ENCODE measurements at regions not wholly inside any gene's neighbourhood (a gene's known extent, or its start where the extent isn't known, plus 50 kb on each side); places are given as distances from the start of the nearest gene placed in this dataset.

DNA sequence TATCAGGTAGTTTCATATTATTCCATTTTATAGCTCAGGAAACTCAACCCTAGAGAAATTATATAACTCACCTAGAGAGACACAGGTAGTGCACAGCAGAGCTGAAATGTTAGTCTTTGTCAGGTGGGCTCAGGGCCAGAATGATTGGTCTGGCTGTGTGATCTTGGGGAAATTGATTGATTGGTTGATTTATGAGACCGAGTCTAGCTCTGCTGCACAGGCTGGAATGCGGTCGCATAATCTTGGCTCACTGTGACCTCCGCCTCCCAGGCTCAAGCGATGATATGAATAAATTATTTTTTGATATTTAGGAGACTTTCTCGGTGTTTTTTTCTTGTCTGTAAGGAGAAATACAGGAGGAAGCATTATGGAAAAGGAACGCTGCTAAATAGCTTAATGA lies 239.9 kb upstream of the SLC10A2 start:
- DNase-seq, result no peak

DNA sequence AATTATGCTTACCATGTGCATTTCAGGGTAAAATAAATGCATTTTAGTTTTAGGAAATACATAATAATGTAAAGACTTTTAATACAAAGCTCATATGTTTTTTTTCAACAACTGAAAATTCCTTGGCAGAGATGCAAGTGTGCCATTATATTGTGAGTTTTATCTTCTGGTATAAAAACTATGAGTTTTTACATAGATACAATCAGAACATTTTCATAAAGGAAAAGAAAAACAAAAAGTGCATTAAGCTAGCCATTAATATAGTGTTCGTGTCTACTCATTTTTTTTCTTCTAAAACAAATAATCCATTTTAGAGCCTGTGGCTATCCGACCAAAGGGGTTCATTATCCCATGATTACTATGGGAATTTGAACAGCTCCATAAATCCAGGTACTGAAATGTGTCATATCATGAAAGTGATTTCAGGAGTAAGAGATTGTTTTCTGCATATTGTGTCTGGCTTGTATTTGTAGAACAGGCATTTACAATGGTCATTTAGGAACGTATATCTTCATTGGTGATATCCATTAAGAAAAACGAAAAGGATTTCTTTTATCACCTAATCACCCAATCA lies 236.9 kb upstream of the SLC10A2 start:
- DNase-seq, result no peak

DNA sequence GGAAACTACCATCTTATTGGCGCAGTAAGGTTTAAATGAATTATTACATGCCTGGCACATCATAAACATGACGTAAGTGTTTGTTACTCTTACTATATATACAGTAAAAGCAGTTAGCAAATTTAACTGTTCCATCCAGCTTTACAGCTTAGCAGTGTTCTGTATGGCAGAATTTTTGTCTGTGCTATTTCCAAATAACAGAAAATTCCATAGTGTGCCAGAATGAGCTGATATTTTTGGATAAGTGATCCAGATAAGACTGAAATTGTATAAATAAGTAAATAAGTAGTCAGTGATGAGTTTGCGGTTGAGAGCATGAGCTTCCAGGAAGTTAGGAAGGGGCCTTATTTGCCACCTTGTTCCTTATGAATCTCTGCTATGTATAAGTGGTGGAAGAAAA lies 236.5 kb upstream of the SLC10A2 start:
- no peak for DNase-seq

DNA sequence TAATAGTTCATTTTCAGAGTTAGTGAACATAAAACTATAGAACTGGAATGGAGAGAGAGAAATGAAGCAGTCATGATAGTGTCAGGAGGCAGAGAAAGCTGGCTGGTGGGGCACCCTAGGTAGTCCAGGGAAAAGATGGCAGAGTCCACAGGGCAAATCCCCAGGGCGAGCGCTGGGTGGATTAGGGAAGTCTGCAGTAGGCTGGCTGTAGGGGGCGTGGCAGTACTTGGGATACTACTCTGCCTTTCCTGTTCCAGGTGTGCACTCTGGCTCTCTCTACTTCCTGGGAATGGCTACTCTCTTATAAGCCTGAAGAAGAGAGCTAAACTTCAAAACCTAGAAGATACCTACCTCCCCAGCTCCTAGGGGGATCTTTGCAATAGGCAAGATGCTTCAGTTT lies 232.9 kb upstream of the SLC10A2 start:
- DNase-seq, result no peak

DNA sequence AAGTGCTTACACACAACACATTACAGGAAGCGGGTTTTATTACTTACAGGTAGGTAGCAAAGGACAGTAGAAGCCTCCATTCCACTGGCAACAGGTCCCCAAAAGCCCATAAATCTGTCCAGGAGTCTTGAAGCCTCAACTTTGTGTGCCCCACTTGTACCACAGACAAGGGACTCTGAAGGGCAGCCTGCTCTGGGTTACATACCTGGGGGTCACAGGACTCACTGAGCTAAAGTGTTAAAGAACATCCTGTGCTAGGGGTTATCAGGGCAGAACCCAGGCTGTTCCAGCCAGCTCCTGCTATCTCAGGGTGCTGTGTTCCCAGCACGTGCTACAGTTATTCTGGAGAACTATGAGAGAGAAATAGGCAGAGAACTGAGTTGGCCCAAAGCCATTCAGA lies 230.9 kb upstream of the SLC10A2 start:
- DNase-seq, result no peak

DNA sequence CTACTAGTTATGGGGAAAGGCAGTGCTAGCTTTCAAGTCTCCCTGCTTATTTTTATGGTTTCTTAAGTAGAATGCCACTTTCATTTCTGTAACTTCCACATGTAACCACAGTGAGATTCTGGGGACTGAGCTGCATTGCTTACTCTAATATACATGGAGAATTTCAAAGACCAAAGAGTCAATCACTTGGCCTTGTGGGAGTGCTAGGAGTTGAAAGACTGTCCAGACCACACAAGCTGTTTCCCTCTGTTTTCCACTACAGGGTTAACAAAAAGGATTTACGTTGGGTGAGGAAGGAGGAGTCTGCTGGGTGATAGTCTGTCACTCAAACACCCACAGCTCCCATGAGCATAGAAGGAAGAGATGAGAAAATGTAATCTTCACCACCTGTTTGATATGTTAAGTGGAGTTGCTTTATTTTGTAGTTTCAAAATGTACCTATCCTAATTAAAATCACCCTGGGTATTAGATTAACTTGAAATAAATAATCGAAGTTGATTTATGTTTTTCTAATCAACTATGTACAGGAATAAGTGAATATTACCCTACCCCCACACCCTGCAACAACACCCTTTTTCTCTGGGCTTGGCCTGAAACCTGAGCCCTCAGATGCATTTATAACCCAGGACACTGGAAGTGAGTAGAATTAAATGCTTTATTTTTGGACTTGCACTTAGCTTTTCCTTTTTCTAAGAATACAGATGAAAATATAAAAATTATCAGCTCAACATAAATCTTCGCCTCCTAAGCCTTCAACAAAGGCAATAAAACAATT lies 225.8 kb upstream of the SLC10A2 start:
- DNase-seq, result no peak

DNA sequence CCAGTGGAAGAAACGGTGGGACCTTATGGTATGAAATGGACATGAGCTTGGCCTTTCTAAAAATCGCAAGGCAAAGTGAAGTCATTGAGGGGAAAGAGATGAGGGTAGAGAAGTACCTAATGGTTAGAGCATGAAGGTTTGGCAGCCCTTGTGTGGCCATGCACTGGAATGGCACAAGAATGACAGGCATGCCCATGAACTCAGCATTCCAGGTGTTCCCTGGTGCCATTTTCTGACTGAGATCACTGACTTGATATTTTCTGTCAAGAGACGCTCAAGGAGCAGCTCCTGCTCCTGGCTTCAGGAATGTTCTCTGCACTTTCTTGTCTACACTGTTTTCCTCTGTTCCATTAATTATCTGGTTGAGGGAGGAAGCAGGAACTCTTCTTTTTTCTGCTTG lies 225.0 kb upstream of the SLC10A2 start:
- no peak for DNase-seq

DNA sequence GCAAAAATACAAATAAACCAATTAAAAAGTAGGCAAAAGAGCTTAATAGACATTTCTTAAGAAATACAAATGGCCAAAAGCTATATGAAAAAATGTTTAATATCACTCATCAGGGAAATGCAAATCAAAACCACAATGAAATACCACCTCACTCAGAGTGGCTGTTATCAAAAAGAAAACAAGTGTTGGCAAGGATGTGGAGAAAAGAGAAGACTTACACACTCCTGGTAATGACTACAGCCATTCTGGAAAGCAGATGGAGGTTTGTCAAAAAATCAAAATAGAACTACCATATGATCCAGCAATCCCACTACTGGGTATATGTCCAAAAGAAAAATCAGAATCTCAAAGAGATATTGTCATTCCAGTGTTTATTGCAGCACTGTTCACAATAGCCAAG lies 223.5 kb upstream of the SLC10A2 start:
- DNase-seq, result no peak

DNA sequence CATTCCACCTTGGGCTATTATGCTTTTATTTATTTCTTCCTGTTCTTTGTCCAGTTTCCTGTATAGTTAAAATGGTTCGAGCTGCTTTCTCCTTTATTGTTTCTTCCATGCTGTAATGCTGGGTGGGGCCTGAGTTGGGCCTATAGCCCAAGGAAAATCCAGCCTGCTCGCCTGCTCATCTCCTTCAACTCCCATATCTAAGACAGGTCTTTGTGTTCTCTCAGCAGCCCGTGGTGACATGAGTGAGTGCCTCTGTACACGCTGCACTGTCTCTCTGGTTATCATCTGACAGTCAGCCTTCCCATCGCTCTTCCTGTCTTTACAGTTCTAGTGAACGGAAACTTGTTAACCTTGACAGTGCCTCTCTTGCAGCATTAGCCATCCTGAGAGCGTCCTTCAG lies 221.9 kb upstream of the SLC10A2 start:
- no peak for DNase-seq

DNA sequence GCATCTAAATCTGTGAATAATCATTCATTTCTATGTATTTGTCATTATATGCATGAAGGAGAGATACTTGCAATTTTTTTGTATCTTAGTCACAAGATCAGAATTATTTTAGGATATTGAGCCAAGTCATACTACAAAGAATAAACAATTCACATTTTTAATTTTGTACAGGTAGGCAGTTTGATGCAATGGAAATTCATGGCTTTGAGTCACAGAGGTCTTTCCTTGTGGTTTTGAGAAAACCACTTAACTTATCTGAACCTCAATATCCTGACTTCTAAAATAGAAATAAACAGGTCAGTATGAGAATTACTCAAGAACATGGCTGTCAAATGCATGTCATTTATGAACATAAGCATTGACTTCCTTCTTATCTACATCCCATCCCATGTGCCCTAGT lies 221.4 kb upstream of the SLC10A2 start:
- no peak for DNase-seq

DNA sequence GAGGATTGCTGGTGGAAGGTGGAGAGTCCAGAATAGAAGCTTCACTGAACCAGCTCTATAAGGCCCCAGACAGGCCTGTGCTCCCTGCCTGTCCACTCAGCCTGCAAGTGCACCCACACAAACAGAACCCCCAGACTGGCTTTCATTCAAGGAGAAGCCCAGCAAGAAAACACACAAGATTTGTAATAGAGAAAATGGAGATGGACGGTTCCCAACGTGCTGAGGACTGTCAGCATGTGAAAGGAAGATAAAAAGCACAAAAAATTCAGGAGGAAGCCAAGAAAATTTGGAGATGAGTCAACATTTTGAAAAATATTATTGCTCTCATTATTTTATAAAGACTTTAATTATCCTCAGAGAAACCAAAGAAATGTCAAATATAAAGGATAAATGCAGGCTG lies 218.2 kb upstream of the SLC10A2 start:
- no peak for DNase-seq

DNA sequence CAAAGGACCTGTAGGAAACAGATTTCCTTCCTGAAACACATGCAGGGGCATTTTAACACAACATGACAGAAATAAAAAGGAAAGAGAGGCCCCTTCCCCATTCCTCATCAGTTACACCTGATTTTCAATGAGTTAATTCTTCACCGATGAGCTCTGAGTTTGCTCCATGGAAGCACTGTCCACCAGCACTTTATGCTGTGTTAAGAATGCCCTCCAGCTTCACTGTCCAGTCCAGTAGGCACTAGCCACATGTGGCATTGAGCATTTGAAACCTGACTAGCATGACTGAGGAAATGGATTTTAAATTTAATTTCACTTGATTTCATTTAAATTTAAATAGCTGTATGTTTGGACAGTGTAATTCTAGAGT lies 217.2 kb upstream of the SLC10A2 start:
- DNase-seq, result no peak

DNA sequence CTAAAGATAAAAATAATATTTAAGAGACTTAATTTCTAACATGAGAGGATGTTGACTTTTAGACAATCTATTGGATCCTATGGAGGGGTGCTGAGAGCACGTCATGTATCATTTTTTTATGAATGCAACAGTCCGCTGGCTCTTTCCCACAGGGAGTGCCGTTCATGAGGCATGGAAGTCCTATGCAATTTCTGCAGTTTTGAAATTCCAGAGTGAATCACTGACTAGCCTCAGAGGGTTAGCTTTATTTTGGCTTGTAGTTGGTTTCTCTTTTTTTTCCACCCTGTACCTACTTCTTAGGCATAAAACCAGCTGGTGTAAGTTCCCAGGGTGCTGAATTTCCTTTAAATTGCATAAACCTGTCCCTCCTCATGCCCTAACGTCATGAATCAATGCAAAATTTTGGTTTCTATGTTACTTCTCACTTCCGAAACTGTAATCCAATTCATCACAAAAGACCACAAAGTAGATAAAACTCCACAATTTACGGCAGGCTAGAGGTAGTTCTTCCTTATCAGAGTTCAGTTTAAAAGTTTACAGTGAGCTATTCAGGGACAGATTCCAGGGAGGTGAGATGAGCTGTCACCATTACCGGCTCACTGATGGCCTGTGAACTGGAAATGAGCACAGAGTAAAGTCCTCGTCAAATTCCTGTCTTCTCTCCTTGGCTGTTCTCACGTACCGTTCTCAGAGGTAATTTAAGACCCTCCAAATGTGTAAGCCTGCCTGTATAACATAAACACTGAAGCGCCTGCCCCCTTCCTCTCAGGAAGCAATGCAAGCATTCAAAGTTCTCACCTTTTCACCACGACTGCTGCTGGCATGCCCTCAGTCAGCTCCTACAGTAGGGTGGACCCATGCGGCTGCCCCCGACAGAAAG lies 216.6 kb upstream of the SLC10A2 start:
- DNase-seq, result no peak

DNA sequence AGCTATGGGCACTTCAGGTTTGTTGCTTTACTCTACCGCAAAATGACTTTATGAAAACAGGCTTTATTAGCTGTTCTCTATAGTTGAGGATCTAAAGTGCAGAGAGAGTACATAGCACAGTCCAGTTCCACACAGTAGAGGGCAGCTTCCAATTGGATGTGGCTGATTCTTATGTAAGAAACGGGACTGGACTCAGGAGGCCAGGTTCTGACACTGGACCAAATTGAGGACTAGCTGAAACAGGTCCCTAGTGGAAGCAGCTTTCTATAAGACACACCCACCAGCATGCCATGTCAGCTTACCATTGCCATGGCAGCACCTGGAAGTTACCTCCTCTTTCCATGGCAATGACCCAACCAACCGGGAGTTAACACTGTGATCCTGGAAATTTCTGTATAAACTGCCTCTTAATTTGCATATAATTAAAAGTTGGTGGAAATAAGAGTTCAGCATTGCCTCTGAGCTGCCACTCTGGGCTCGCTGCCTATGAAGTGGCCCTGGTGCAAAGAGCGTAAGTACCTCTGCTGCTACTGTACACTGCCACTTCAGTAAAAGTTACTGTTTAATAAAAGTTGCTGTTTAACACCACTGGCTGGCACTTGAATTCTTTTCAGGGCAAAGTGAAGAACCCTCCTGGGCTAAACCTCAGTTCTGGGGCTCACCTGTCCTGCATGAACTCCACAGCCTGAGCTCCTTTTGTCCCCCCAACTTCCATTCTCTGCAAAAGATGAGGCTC lies 211.9 kb upstream of the SLC10A2 start:
- no peak for DNase-seq

DNA sequence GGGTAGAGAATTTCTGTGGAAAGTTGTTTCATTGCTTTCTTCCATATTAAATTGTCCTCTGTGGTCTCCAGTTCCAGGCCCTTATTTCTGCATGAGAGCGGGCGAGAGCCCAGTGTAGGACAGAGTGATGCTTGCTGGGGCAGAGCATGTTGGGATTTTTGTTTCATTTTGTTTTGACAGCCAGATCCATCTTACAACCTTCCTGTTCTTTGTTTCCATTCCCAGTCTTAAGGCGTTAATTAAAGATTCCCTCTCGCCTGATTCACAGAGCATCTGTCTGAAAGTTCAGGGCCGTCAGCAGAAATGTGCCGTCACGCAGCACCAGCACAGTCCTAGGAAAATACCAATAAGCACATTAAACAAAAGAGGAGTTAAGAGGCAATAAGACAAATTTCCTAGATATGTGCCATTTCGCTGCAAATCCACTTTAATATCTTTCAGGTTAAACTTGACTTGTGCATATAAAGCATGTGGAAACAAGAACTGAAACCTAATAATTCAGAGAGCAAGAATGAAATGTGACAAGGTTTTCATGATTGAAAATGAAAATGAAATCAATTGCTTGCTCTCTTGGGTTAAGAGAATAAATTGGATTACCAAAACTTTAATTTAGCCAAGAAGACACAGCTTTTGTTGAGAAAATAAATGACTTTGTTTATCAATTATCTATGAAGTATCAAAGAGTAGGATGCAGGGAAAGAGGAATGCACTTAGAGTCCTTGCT lies 210.7 kb upstream of the SLC10A2 start:
- peak; percentile 17 for DNase-seq

DNA sequence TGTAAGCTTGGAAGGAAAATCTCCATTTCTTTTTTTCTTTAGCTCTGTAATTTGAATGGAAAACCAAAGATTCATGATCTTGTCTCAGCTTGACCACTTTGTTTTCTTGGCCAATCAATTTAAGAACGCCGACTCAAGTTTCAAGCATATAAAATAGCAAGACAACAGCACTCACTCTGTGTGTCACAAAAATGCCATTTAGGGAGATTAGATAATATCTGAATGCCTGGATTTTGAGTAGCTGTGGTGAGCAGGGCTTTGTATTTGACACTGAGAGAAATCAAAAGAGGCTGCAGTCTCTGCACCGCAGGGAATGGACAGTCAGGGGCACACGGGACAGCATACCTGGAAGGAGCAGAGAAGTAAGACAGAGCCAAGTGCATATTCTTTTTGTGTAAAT lies 209.5 kb upstream of the SLC10A2 start:
- DNase-seq, result no peak

DNA sequence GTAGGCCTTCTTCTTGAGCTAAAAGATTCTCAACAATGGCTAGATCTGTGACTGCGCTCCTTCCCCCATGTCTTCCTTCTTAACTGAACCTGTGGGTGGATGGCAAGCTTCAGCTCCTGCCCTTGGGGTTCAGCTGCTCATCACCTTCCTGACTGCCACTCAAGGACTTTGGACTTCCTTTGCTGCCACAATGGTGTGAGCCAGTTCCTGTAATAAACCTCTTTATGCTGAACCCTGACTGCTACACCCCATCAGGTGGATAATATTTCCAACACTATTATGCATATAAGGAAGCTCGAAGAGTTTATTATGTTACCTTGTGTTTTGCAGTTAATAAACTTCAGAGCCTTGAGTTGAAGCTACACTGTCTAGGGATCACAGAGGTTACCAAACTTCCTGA lies 208.9 kb upstream of the SLC10A2 start:
- DNase-seq, result no peak

DNA sequence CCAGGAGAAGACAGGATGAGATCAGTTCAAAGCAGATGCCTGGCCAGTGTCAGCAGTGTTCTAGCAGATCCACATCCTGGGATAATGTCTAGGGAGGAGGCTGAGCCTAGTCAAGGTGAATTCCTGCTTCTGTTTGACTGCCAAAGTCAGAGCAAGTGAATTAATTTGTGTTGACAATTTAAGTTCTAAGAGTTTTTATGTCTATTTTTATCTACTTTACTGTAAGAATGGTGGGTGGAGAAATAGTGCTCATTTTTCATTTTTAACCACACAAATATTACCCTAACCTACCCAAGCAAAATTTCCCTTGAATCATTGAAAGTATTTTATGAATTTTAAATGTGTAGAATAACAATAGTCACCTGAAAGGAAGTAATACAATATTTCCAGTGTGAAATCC lies 207.6 kb upstream of the SLC10A2 start:
- no peak for DNase-seq

DNA sequence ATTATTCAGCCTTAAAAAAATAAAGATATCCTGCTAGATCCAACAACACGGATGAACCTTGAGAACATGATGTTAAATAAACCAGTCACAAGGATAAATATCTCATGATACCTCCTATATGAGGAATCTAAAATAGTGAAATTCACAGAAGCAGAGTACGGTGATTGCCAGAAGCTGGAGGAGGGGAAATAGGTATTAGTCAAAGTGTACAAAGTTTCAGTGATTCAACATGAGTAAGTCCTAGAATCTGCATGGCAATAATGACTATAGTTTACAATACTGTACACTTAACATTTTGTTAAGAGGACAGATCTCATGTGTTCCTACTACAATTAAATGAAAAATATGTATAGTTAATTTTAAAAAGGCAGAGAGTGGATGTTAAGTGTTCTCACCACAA lies 206.6 kb upstream of the SLC10A2 start:
- no peak for DNase-seq

DNA sequence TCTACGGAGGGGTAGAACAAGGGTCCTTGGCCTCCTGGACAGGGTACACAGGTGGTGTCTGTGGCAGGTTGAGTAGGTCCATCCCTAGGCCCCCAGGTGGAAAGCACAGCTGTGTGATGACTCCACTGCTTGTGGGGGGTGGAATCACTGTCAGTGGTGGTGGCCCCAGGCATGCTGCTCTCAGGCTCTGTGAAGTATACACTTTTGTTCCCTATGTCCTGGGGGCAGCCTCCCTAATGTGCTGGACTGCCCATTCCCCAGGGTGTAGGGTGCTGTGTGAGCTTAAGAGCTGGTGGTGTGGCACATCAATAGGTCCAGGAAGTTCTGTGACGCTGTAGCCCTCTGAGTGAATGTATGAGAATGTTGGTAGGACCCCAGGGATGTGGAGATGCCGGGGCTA lies 197.2 kb upstream of the SLC10A2 start:
- DNase-seq, result no peak

DNA sequence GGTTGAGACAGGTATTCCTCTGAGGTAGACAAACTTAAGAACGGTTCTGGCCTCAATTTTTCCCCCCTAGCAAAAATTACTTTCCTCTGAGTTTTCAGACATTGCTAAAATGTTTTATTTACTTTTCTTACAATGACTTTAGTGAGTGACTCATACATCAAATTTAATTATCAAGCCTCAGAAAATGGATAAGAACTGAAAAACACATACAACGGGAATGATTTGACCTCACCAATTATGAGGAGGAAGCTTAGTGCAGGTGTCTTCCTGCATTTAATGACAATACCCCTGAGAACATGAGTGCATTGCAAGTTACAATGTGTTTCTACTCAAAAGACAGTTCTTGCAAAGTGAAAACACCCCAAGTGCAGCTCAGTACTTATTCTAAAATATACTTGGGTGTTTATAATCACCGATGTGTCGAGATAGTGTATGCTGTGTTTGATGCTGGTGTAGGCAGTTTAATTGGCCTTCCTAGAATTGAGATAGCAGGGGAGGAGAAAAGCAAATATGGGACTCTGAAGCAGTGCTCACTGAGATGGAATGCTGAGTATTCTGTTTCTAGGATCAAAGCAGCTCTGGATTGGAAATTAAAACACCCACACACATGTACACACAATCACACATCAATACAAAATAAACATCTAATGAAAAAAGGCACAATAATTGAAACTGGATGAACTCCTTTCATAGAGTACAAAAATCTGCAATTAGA lies 189.5 kb upstream of the SLC10A2 start:
- no peak for DNase-seq

DNA sequence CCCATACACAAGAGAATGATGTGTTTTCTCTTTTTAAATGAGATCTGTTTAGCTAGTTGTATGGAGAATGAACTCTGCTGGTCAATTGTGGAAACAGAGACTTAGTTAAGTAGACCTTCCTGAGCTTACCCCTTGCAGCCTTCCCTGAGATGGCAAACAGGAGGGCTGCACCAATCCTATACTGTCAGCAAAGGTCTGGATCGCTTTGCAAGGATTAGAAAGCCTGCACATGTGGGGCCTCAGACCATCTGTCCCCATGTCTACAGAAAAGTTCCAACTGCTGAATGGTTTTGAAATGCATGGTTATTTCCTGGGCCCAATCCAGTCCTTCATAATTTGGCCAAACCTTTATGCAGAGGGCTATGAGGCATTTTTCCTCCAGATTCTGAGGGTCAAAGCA lies 183.9 kb upstream of the SLC10A2 start:
- no peak for DNase-seq
